NCI-H748 (cell line): ENCODE measurements at regions not wholly inside any gene's neighbourhood (a gene's known extent, or its start where the extent isn't known, plus 50 kb on each side); places are given as distances from the start of the nearest gene placed in this dataset.

Experiments used
- DNase-seq: peaks from one replicate; lab custom pipeline; 2025; ENCODE audit not compliant: unreplicated experiment; lab: John Stamatoyannopoulos, UW

GRCh38 chr16:79303206-79303605 lies 297.3 kb downstream of the MAF start:
- DNase-seq = no peak

- DNase-seq = no peak
These were observed 297.8 kb downstream of the MAF start for GRCh38 chr16:79302731-79303130.

GRCh38 chr16:79301051-79301450 lies 299.5 kb downstream of the MAF start:
- peak; percentile 67 for DNase-seq

- peak; percentile 91 for DNase-seq
These were observed 301.4 kb downstream of the MAF start for GRCh38 chr16:79298894-79299799.

GRCh38 chr16:79298476-79298875 lies 302.1 kb downstream of the MAF start:
- no peak for DNase-seq

- peak; percentile 33 for DNase-seq
These were observed 302.7 kb downstream of the MAF start for GRCh38 chr16:79297805-79298204.

GRCh38 chr16:79297296-79297695 lies 303.2 kb downstream of the MAF start:
- DNase-seq = no peak

- peak; percentile 38 for DNase-seq
These were observed 304.0 kb downstream of the MAF start for GRCh38 chr16:79296491-79296890.

- no peak for DNase-seq
These were observed 304.8 kb downstream of the MAF start for GRCh38 chr16:79295746-79296145.

- DNase-seq = no peak
These were observed 305.4 kb downstream of the MAF start for GRCh38 chr16:79295162-79295561.

- DNase-seq = no peak
These were observed 306.0 kb downstream of the MAF start for GRCh38 chr16:79294568-79294967.

GRCh38 chr16:79293836-79294460 lies 306.6 kb downstream of the MAF start:
- no peak for DNase-seq

GRCh38 chr16:79288066-79288465 lies 312.5 kb downstream of the MAF start:
- DNase-seq = no peak

- no peak for DNase-seq
These were observed 313.1 kb downstream of the MAF start for GRCh38 chr16:79287424-79287917.

- DNase-seq = peak; percentile 99
These were observed 313.7 kb downstream of the MAF start for GRCh38 chr16:79286646-79287423.

- no peak for DNase-seq
These were observed 315.8 kb downstream of the MAF start for GRCh38 chr16:79284766-79285165.

GRCh38 chr16:79283578-79283977 lies 317.0 kb downstream of the MAF start:
- no peak for DNase-seq

GRCh38 chr16:79282806-79283205 lies 317.7 kb downstream of the MAF start:
- no peak for DNase-seq

GRCh38 chr16:79278506-79278905 lies 322.0 kb downstream of the MAF start:
- no peak for DNase-seq

GRCh38 chr16:79276501-79276900 lies 324.0 kb downstream of the MAF start:
- DNase-seq = no peak

GRCh38 chr16:79274264-79274663 lies 326.3 kb downstream of the MAF start:
- DNase-seq = no peak
